D341Med (cell line): ENCODE measurements at regions not wholly inside any gene's neighbourhood (a gene's known extent, or its start where the extent isn't known, plus 50 kb on each side); places are given as distances from the start of the nearest gene placed in this dataset.

Experiments
- DNase-seq: peaks from one replicate; pipeline ENCODE4 v3.0.0; 2012; ENCODE audit warnings: low spot score

- no peak for DNase-seq
These were observed 63.6 kb upstream of the LY86 start for GRCh38 chr6:6524951-6525350.

- DNase-seq, result no peak
These were observed 62.6 kb upstream of the LY86 start for GRCh38 chr6:6525933-6526332.

GRCh38 chr6:6529275-6529674, 59.2 kb upstream of the LY86 start:
- DNase-seq, result no peak

DNA sequence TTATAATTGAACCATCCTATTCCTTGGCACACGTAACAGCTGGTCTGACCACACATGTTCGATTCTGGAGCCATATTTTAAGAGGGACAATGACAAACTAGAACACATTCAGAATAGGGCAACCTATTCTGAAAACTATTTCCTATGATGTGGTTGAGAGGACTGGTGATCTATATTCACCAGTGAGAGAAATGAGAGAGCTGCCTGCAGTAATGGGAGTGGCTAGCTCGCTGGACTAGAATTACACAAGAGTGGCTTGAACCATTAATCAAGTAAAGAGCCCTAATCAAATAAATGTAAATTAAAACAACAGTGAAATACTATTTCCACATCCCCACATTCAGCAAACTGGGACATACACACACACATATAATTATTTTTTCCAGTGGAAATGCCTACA, 55.3 kb upstream of the LY86 start:
- no peak for DNase-seq

GRCh38 chr6:6534399-6534798, 54.1 kb upstream of the LY86 start:
- DNase-seq, result no peak

GRCh38 chr6:6537488-6538260, 50.8 kb upstream of the LY86 start:
- no peak for DNase-seq

DNA sequence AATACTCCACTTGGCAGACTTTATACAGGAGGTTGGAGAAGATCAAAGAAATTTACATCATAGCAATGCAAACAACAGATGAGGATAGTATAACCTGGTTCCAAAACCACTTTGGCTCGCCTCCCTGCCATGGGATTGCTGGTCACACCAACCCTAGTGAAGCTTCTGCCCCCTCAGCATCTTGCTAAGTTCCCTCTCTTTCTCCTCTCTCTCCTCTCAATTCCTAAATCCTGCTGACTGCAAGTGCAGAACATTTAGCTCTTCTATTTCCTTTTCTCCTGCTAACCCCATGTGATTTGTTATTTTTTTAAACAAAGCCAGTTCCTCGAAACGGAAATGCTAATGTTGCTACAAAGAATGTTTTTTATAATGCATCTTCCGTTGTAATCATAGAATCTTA, 50.3 kb upstream of the LY86 start:
- no peak for DNase-seq
